HEK293 (cell line): ENCODE measurements at regions not wholly inside any gene's neighbourhood (a gene's known extent, or its start where the extent isn't known, plus 50 kb on each side); places are given as distances from the start of the nearest gene placed in this dataset.

Source experiments
- CTCF ChIA-PET: fragments of 350-600 bp; formaldehyde crosslinking; extraction: SDS; loops from one replicate; lab custom pipeline; 2021; ENCODE audit warnings: antibody characterized with exemption; lab: Yijun Ruan, JAX
- POLR2A ChIA-PET: fragments of 300-600 bp; formaldehyde crosslinking; extraction: SDS; loops from one replicate; lab custom pipeline; 2020; ENCODE audit warnings: antibody characterized with exemption, inconsistent platforms; lab: Yijun Ruan, JAX
- H3K27ac ChIP-seq: fragments of 200-500 bp; sonication (Bioruptor generic); 2 replicates; pipeline ENCODE4 v1.5.1; 2014; ENCODE audit warnings: low read depth, low read length, control low read depth, inconsistent platforms; ENCODE audit errors: extremely low read depth
- H3K36me3 ChIP-seq, 2 experiments: fragments of 200-500 bp in 1 of 2; sonication (Bioruptor generic) in 1 of 2; 1 replicate in 1 of 2; 2 replicates in 1 of 2; pipeline ENCODE4 v1.5.1; 2014 to 2017; ENCODE audit warnings: inconsistent platforms in 2 of 2, low read length in 2 of 2; ENCODE audit not compliant: control insufficient read depth in 2 of 2, insufficient read depth in 1 of 2
- H3K4me1 ChIP-seq: fragments of 200-500 bp; sonication (Bioruptor generic); 2 replicates; pipeline ENCODE4 v1.5.1; 2014; ENCODE audit warnings: mild to moderate bottlenecking, low read length, inconsistent platforms; ENCODE audit not compliant: control insufficient read depth, insufficient read depth
- H3K4me3 ChIP-seq: 2 replicates; pipeline ENCODE4 v1.5.1; 2011; ENCODE audit warnings: low read depth, mild to moderate bottlenecking, control low read depth, low read length, moderate library complexity
- H3K9me3 ChIP-seq: fragments of 200-500 bp; sonication (Bioruptor generic); 2 replicates; pipeline ENCODE4 v1.5.1; 2014; ENCODE audit warnings: low read depth, low read length, inconsistent platforms; ENCODE audit not compliant: control insufficient read depth, insufficient read depth
- ELK4 ChIP-seq: IDR thresholded peaks from 2 replicates; pipeline ENCODE4 v1.6.1; 2011; ENCODE audit warnings: mild to moderate bottlenecking, low read depth, low read length, borderline replicate concordance
- IKZF3 ChIP-seq: fragments of 450-650 bp; IDR thresholded peaks from 2 replicates; pipeline ENCODE4 v1.5.0; 2018; ENCODE audit warnings: missing biosample characterization, mild to moderate bottlenecking, missing genetic modification characterization, moderate library complexity
- KLF17 ChIP-seq: fragments of 450-650 bp; formaldehyde crosslinking; IDR thresholded peaks from 2 replicates; pipeline ENCODE4 v1.5.1; 2016; ENCODE audit warnings: missing biosample characterization, missing genetic modification characterization
- MZF1 ChIP-seq: fragments of 450-650 bp; formaldehyde crosslinking; IDR thresholded peaks from 2 replicates; pipeline ENCODE4 v1.5.1; 2017; ENCODE audit warnings: missing biosample characterization, missing genetic modification characterization, borderline replicate concordance
- PRDM1 ChIP-seq: fragments of 450-650 bp; formaldehyde crosslinking; IDR thresholded peaks from 2 replicates; pipeline ENCODE4; 2016; ENCODE audit warnings: missing biosample characterization, missing genetic modification characterization
- SALL2 ChIP-seq: fragments of 450-650 bp; formaldehyde crosslinking; IDR thresholded peaks from 2 replicates; pipeline ENCODE4 v1.5.0; 2017; ENCODE audit warnings: missing biosample characterization, mild to moderate bottlenecking, missing genetic modification characterization, borderline replicate concordance
- TRIM28 ChIP-seq: IDR thresholded peaks from 2 replicates; pipeline ENCODE4 v1.6.1; 2011; ENCODE audit warnings: low read length, control low read depth, borderline replicate concordance
- ZBTB44 ChIP-seq: fragments of 450-650 bp; IDR thresholded peaks from 2 replicates; pipeline ENCODE4 v1.5.1; 2018; ENCODE audit warnings: missing biosample characterization, mild to moderate bottlenecking, missing genetic modification characterization
- ZEB2 ChIP-seq: fragments of 450-650 bp; formaldehyde crosslinking; IDR thresholded peaks from 2 replicates; pipeline ENCODE4 v1.5.1; 2016; ENCODE audit warnings: missing biosample characterization, missing genetic modification characterization
- ZFP69B ChIP-seq: fragments of 450-650 bp; formaldehyde crosslinking; IDR thresholded peaks from 2 replicates; pipeline ENCODE4 v1.5.1; 2016; ENCODE audit warnings: missing biosample characterization, missing genetic modification characterization
- ZNF311 ChIP-seq: fragments of 450-650 bp; formaldehyde crosslinking; IDR thresholded peaks from 2 replicates; pipeline ENCODE4 v1.5.1; 2017; ENCODE audit warnings: missing biosample characterization, missing genetic modification characterization, borderline replicate concordance
- ZNF354C ChIP-seq: fragments of 450-650 bp; formaldehyde crosslinking; IDR thresholded peaks from 2 replicates; pipeline ENCODE4 v1.5.1; 2016; ENCODE audit warnings: missing biosample characterization, missing genetic modification characterization, low read depth, borderline replicate concordance
- ZNF416 ChIP-seq: fragments of 450-650 bp; formaldehyde crosslinking; IDR thresholded peaks from 2 replicates; pipeline ENCODE4 v1.5.1; 2016; ENCODE audit warnings: missing biosample characterization, missing genetic modification characterization
- ZNF510 ChIP-seq: fragments of 450-650 bp; formaldehyde crosslinking; IDR thresholded peaks from 2 replicates; pipeline ENCODE4 v1.5.1; 2018; ENCODE audit warnings: mild to moderate bottlenecking, missing genetic modification characterization, missing biosample characterization; ENCODE audit not compliant: insufficient replicate concordance
- ZNF548 ChIP-seq: fragments of 450-650 bp; formaldehyde crosslinking; IDR thresholded peaks from 2 replicates; pipeline ENCODE4 v1.5.1; 2016; ENCODE audit warnings: missing biosample characterization, missing genetic modification characterization
- ZNF561 ChIP-seq: fragments of 450-650 bp; IDR thresholded peaks from 2 replicates; pipeline ENCODE4 v1.5.1; 2018; ENCODE audit warnings: missing biosample characterization, missing genetic modification characterization, borderline replicate concordance
- ZNF623 ChIP-seq: fragments of 450-650 bp; formaldehyde crosslinking; IDR thresholded peaks from 2 replicates; pipeline ENCODE4 v1.5.1; 2016; ENCODE audit warnings: missing biosample characterization, missing genetic modification characterization
- ZNF707 ChIP-seq: fragments of 450-650 bp; formaldehyde crosslinking; IDR thresholded peaks from 2 replicates; pipeline ENCODE4 v1.5.1; 2016; ENCODE audit warnings: missing biosample characterization, missing genetic modification characterization
- ZXDB ChIP-seq: fragments of 450-650 bp; formaldehyde crosslinking; IDR thresholded peaks from 2 replicates; pipeline ENCODE4 v1.5.1; 2016; ENCODE audit warnings: missing biosample characterization, missing genetic modification characterization
- TF ChIP-seq, protein P1 (sequence below): fragments of 450-650 bp; formaldehyde crosslinking; IDR thresholded peaks from 2 replicates; pipeline ENCODE4 v1.5.1; 2016; ENCODE audit warnings: missing biosample characterization, missing genetic modification characterization

DNA sequence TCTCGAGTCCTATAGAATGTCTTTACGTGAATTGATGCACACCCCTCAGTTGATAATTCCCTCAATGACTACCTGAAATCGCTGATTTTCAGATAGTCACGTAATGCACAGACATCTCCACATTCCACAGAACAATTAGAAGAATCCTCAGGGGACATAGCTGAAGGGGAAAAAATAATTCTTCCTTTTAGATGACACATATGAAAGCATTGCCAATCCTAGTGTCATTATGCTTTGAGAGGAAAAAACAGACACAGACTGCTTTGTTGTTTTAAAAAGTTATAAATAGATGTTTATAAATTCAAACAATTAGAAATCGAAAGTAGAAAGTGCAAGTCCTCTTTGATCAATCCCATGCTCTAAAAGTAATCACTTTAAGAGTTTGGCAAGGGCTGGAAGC is 100.6 kb upstream of the FN1 start:
- no peak for TF ChIP-seq SALL2 (tag by site-specific recombination)
- Histone ChIP-seq H3K4me1 (no peaks in the 10 kb centered on the region), H3K36me3 (no peaks in the 10 kb centered on the region), H3K4me3 (no peak overlapping the region), H3K9me3 (no peaks in the 10 kb centered on the region), H3K27ac (no peak overlapping the region)
- POLR2A ChIA-PET = no interaction called here
- CTCF ChIA-PET = interaction anchor here (0.7 to 1.6 kb wide), 2 partner anchors 12 to 99 kb away, joined by 3 to 4 read pairs; no protein-coding TSS in a partner anchor

GRCh38 chr2:215535741-215536140 is 99.9 kb upstream of the FN1 start:
- no peaks in the 10 kb centered on the region for H3K4me1 ChIP-seq
- CTCF ChIA-PET = interaction anchor here (1.6 kb wide), 1 partner anchor 100 kb away, joined by 4 read pairs; no protein-coding TSS in a partner anchor
- no peak overlapping the region for H3K4me3 ChIP-seq
- no peaks in the 10 kb centered on the region for H3K9me3 ChIP-seq
- no peak overlapping the region for H3K27ac ChIP-seq
- POLR2A ChIA-PET = no interaction called here
- TF ChIP-seq ZXDB (tag by site-specific recombination) (no peak), IKZF3 (no peak), ZNF416 (no peak), ZNF561 (tag by site-specific recombination) (no peak), ZNF510 (no peak), KLF17 (tag by site-specific recombination) (no peak), ZNF354C (tag by site-specific recombination) (no peak), ELK4 (no peak), ZNF311 (tag by site-specific recombination) (no peak), ZNF548 (no peak), ZNF623 (tag by site-specific recombination) (no peak), ZEB2 (no peak), PRDM1 (no peak), MZF1 (no peak), ZBTB44 (tag by site-specific recombination) (no peak), ZNF707 (tag by site-specific recombination) (no peak), TRIM28 (no peak), ZFP69B (no peak)
- TF ChIP-seq, protein P1, sequence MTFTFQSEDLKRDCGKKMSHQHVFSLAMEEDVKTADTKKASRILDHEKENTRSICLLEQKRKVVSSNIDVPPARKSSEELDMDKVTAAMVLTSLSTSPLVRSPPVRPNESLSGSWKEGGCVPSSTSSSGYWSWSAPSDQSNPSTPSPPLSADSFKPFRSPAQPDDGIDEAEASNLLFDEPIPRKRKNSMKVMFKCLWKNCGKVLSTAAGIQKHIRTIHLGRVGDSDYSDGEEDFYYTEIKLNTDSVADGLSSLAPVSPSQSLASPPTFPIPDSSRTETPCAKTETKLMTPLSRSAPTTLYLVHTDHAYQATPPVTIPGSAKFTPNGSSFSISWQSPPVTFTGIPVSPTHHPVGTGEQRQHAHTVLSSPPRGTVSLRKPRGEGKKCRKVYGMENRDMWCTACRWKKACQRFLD (tag by site-specific recombination) = no peak
- H3K36me3 ChIP-seq = no peaks in the 10 kb centered on the region
